HepG2 (cell line): ENCODE measurements at regions not wholly inside any gene's neighbourhood (a gene's known extent, or its start where the extent isn't known, plus 50 kb on each side); places are given as distances from the start of the nearest gene placed in this dataset.

Experiments used
- ATAC-seq: fragments of 200-7000 bp; cut with Tn5 transposase; 3 replicates; pipeline ENCODE4 v1.9.1; 2020; ENCODE audit warnings: mild to moderate bottlenecking, moderate library complexity
- BruUV-seq: library from RNA; stranded (reverse); fragments of 400-500 nt; replicated peaks from 2 replicates; lab custom pipeline; 2021; lab: Mats Ljungman, UMichigan
- CTCF ChIA-PET: fragments of 300-600 bp; formaldehyde crosslinking; extraction: SDS; loops from one replicate; lab custom pipeline; 2021; ENCODE audit warnings: low total read pairs, inconsistent platforms, low intra/inter-chr PET ratio; lab: Yijun Ruan, JAX
- POLR2A ChIA-PET: fragments of 350-600 bp; sonication (Branson Sonifier 250); formaldehyde crosslinking; loops from one replicate; lab custom pipeline; 2020; ENCODE audit warnings: antibody characterized with exemption, inconsistent platforms; lab: Yijun Ruan, JAX
- DNase-seq: peaks from one replicate; pipeline ENCODE4 v3.0.0-alpha.2; 2015; ENCODE audit warnings: low spot score
- FAIRE-seq: peaks from 3 replicates; lab custom pipeline; 2011; peaks lifted over from hg19 to GRCh38; lab: Jason Lieb, UNC
- H2AFZ ChIP-seq: one replicate; pipeline ENCODE4 v1.6.1; 2011; ENCODE audit warnings: low read length, inconsistent platforms
- H3K27ac ChIP-seq: fragments of 300-600 bp; 3 replicates; pipeline ENCODE4 v1.8.0; 2011; ENCODE audit warnings: mixed run types, mild to moderate bottlenecking, mixed read lengths, low read length, inconsistent platforms; ENCODE audit not compliant: insufficient read depth; ENCODE audit errors: extremely low read length
- H3K27me3 ChIP-seq, 2 experiments: fragments of 200-600 bp in 1 of 2; 2 replicates in 1 of 2; 3 replicates in 1 of 2; pipeline versions ENCODE4 v1.6.0 to v1.8.0; 2011; ENCODE audit warnings: low read length in 2 of 2, mild to moderate bottlenecking in 2 of 2, moderate library complexity in 2 of 2, inconsistent platforms in 1 of 2; ENCODE audit not compliant: insufficient read depth in 2 of 2, control insufficient read depth in 1 of 2
- H3K36me3 ChIP-seq, 2 experiments: fragments of 200-600 bp in 1 of 2; replicated peaks in 1 of 2; 2 replicates in 1 of 2; 3 replicates in 1 of 2; pipeline versions ENCODE4 v1.5.1 to v1.8.0; 2011; ENCODE audit warnings: low read length in 2 of 2, inconsistent platforms in 1 of 2; ENCODE audit not compliant: insufficient read depth in 2 of 2, control insufficient read depth in 1 of 2
- H3K4me1 ChIP-seq: 2 replicates; pipeline ENCODE4 v1.5.1; 2012; ENCODE audit warnings: low read length, inconsistent platforms; ENCODE audit not compliant: insufficient read depth
- H3K4me2 ChIP-seq: 2 replicates; pipeline ENCODE4 v1.6.0; 2011; ENCODE audit warnings: low read depth, low read length, inconsistent platforms
- H3K4me3 ChIP-seq, 3 experiments: fragments of 200-600 bp in 1 of 3; sonication (generic), shearing (Covaris generic) in 1 of 3; replicated peaks in 1 of 3; 2 replicates each; pipeline ENCODE4 v1.5.1; 2011 to 2016; ENCODE audit warnings: low read length in 3 of 3, inconsistent platforms in 2 of 3, low read depth in 2 of 3, mild to moderate bottlenecking in 2 of 3, control low read depth in 1 of 3, mixed read lengths in 1 of 3; ENCODE audit not compliant: insufficient read depth in 1 of 3
- H3K79me2 ChIP-seq: one replicate; pipeline ENCODE4 v1.6.1; 2011; ENCODE audit warnings: low read length, inconsistent platforms; ENCODE audit not compliant: insufficient read depth
- H3K9ac ChIP-seq: 2 replicates; pipeline ENCODE4 v1.6.0; 2011; ENCODE audit warnings: mild to moderate bottlenecking, low read depth, low read length, inconsistent platforms; ENCODE audit not compliant: insufficient read depth
- H3K9me3 ChIP-seq: 2 replicates; pipeline ENCODE4 v1.5.1; 2012; ENCODE audit warnings: mild to moderate bottlenecking, low read length
- H4K20me1 ChIP-seq: 2 replicates; pipeline ENCODE4 v1.6.0; 2011; ENCODE audit warnings: inconsistent platforms, mild to moderate bottlenecking, low read length, moderate library complexity; ENCODE audit not compliant: insufficient read depth
- CBFB ChIP-seq: sonication (generic); formaldehyde crosslinking; IDR thresholded peaks from 2 replicates; pipeline ENCODE4 v1.4.0; 2020; ENCODE audit warnings: missing genetic modification reagents
- E2F5 ChIP-seq: sonication (generic); formaldehyde crosslinking; conservative IDR thresholded peaks from 2 replicates; pipeline ENCODE4 v1.4.0; 2020; ENCODE audit warnings: missing genetic modification reagents
- HDAC6 ChIP-seq: fragments of 200-600 bp; sonication (generic); IDR thresholded peaks from 2 replicates; pipeline ENCODE4 v1.7.0; 2017; ENCODE audit warnings: mild to moderate bottlenecking, antibody characterized with exemption, low read length, low read depth
- TRAFD1 ChIP-seq: sonication (generic); formaldehyde crosslinking; IDR thresholded peaks from 2 replicates; pipeline ENCODE4 v1.5.1; 2020; ENCODE audit warnings: missing genetic modification reagents, mild to moderate bottlenecking, borderline replicate concordance
- ZBTB14 ChIP-seq: sonication (generic); formaldehyde crosslinking; IDR thresholded peaks from 2 replicates; pipeline ENCODE4 v1.4.0; 2020; ENCODE audit warnings: missing genetic modification reagents
- ZNF660 ChIP-seq: sonication (generic); formaldehyde crosslinking; IDR thresholded peaks from 2 replicates; pipeline ENCODE4 v1.5.1; 2020; ENCODE audit warnings: mild to moderate bottlenecking, low read depth, missing genetic modification reagents, borderline replicate concordance
- ZSCAN12 ChIP-seq: sonication (generic); formaldehyde crosslinking; IDR thresholded peaks from 2 replicates; pipeline ENCODE4 v1.9.0; 2021; ENCODE audit warnings: mild to moderate bottlenecking, missing genetic modification reagents
- WGBS: methylation state at CpG from one replicate; pipeline ENCODE4 v1.1.6; 2017; ENCODE audit warnings: low lambda C conversion rate; 5-methylcytosine and 5-hydroxymethylcytosine counted together
- in situ Hi-C: cut with HindIII; loops from 2 replicates; pipeline ENCODE4 v1.10.0; 2017; ENCODE audit warnings: low pct_unique_long_range_greater_than_20kb; ENCODE audit not compliant: extremely low pct_ligation_motif_present
- intact Hi-C: fragments of 100-400 bp; cut with micrococcal nuclease; formaldehyde crosslinking; loops from one replicate; pipeline ENCODE4 v1.10.0; 2022; ENCODE audit not compliant: unreplicated experiment
- TF ChIP-seq, protein P1 (sequence below): sonication (generic); formaldehyde crosslinking; conservative IDR thresholded peaks from 2 replicates; pipeline ENCODE4 v1.4.0; 2020; ENCODE audit warnings: missing genetic modification reagents

DNA sequence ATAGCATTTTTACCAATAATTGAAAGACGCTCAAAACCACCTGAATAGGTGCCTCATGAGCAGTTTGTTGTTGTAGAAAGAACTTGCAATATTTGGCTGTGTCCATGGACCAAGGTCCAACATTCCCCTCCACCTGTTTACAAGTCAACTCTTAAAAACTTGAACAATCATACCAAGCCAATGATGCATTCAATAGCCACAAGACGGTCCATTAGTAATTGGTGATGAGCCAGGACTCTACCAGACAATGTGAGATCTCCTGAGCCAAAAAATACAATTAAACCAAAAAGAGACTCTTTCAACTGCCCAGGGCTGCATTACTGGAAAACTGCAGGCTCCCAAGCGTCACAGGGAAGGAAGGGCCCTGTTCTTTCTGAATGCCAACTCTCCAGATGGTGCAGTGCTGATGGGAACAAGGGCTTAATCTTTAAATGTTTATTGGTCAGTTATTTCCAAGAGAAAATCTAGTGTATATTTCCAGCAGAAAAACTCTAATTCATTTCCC, 118.8 kb upstream of the EPB41L3 start (continued):
- no peak for TF ChIP-seq TRAFD1 (CRISPR knock-in tag)
- TF ChIP-seq, all 625 proteins: peak for 0

GRCh38 chr18:5661179-5661578, 117.4 kb upstream of the EPB41L3 start:
- no peak for ATAC-seq
- no peaks in the 10 kb centered on the region for H3K79me2 ChIP-seq
- in situ Hi-C loops: no loop called here
- no peak overlapping the region for H3K9ac ChIP-seq
- no peak for DNase-seq
- H3K36me3 ChIP-seq: no peaks in the 10 kb centered on the region
- H3K27me3 ChIP-seq: no peaks in the 10 kb centered on the region
- no peak for FAIRE-seq
- no peak overlapping the region for H3K27ac ChIP-seq
- no peak for TF ChIP-seq CBFB (CRISPR knock-in tag)
- TF ChIP-seq ZNF660 (CRISPR knock-in tag): no peak
- no peak for TF ChIP-seq ZBTB14 (CRISPR knock-in tag)
- no peak for TF ChIP-seq ZSCAN12 (CRISPR knock-in tag)
- no peak for TF ChIP-seq HDAC6
- TF ChIP-seq E2F5 (CRISPR knock-in tag): no peak
- TF ChIP-seq, protein P1, sequence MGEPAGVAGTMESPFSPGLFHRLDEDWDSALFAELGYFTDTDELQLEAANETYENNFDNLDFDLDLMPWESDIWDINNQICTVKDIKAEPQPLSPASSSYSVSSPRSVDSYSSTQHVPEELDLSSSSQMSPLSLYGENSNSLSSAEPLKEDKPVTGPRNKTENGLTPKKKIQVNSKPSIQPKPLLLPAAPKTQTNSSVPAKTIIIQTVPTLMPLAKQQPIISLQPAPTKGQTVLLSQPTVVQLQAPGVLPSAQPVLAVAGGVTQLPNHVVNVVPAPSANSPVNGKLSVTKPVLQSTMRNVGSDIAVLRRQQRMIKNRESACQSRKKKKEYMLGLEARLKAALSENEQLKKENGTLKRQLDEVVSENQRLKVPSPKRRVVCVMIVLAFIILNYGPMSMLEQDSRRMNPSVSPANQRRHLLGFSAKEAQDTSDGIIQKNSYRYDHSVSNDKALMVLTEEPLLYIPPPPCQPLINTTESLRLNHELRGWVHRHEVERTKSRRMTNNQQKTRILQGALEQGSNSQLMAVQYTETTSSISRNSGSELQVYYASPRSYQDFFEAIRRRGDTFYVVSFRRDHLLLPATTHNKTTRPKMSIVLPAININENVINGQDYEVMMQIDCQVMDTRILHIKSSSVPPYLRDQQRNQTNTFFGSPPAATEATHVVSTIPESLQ (CRISPR knock-in tag): no peak
- H3K9me3 ChIP-seq: no peaks in the 10 kb centered on the region
- H4K20me1 ChIP-seq: no peaks in the 10 kb centered on the region
- no peaks in the 10 kb centered on the region for H3K4me1 ChIP-seq
- no peak overlapping the region for H3K4me2 ChIP-seq
- intact Hi-C loops: no loop called here
- ChIA-PET POLR2A (no interaction called here), CTCF (no interaction called here)
- BruUV-seq: no TSS peak
- no peak overlapping the region for H3K4me3 ChIP-seq
- no peak overlapping the region for H2AFZ ChIP-seq
- WGBS: 0% methylated on average over 1 of the region's 1 CpG
